GM18868 (cell line): ENCODE measurements at regions not wholly inside any gene's neighbourhood (a gene's known extent, or its start where the extent isn't known, plus 50 kb on each side); places are given as distances from the start of the nearest gene placed in this dataset.
A peak's percentile ranks its signal among the peaks of the same experiment; 100 is the strongest.

Experiments
- ATAC-seq: cut with Tn5 transposase; IDR thresholded peaks from one replicate; pipeline ENCODE4 v1.9.1; 2021; ENCODE audit warnings: mild to moderate bottlenecking, moderate library complexity; ENCODE audit not compliant: unreplicated experiment

DNA sequence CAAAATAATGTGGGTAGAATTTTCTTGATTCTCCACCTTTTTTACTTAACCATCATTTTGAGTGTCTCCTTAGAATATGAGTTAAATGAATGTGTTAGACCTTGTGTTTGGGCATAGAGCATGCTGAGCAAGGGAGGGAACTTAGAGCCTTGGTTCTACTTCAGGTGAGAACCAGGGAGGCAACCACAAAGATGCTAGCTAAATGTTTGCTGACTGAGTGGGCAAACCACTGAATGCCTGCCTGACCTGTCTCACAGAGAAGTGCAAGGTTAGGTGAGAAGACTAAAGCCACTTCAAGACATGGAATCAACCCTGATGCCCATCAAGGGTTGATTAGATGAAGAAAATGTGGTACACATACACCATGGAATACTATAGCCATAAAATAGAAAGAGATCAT lies 242.6 kb upstream of the ZNF32 start:
- no peak for ATAC-seq

DNA sequence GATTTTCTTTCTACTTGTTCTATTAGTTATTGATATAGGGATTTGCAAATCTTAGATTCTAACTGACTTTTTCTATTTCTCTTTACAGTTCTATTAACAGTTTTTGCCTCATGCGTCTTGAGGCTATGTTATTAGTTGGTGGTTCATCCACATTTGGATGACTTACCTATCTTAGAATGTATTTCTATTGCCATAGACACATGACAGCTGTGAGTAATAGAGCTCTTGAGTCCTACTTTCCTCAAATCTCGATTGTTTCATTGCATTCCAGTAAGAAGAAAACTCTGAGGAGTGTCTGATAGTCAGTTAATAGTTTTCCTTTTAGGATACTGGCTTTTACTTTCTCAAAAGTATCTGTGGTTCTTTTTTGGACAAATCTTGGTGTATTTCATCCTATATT lies 241.4 kb upstream of the ZNF32 start:
- ATAC-seq = no peak

DNA sequence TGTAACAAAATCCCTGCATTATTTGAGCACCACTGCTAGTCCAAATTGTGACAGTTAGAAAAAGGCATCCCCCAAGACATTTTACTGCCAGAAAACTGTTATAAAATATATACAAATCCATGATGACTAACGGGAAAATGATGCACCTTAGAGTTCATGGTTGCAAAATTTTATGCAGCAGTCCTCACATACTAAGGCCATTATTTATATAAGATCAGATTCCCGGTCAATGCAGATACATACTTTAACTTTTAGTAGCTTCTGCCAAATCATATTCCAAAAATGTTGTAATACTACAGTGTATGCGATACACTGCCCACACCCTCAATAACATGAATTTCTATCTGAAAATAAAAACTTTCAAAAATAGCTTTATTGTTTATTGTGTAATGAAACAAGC lies 239.9 kb upstream of the ZNF32 start:
- ATAC-seq = no peak

DNA sequence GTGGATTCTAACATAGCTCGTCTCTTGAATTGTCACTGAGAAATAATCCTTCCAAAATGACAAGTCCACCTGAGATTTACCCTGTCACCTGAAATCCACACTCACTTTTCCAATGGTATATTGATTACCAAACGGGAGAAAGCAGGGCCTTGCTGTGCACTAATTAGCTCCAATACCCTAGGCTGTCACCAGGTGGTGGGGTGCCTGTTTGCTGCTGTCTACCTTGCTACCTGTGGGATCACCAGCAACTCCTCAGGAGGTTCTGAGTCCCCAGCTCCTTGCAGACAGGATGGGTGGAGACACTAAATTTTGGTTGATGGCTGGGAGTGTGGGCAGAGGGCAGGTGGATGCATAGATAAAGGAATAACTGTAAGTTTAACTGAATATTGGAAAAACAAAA lies 237.2 kb upstream of the ZNF32 start:
- peak; percentile 63 for ATAC-seq

DNA sequence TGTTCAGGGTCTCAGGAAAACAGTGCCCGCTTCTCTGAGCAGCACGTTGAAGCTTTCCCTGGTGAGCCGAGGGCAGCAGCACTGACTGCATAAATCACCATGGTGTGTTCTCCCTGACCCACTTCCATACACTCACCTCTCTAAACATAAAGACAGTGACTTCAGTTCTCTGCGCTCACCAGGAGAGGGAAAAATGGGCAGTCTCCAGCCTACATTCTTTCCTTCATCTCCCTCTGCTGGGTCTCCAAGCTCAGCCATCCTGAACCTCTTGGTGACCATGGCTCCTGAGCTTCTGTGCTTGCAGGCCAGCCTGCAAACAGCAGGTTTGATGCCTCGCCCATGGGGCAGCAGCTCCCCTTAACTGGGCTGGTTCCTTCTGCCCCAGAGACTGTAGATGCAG lies 236.6 kb upstream of the ZNF32 start:
- ATAC-seq = no peak

DNA sequence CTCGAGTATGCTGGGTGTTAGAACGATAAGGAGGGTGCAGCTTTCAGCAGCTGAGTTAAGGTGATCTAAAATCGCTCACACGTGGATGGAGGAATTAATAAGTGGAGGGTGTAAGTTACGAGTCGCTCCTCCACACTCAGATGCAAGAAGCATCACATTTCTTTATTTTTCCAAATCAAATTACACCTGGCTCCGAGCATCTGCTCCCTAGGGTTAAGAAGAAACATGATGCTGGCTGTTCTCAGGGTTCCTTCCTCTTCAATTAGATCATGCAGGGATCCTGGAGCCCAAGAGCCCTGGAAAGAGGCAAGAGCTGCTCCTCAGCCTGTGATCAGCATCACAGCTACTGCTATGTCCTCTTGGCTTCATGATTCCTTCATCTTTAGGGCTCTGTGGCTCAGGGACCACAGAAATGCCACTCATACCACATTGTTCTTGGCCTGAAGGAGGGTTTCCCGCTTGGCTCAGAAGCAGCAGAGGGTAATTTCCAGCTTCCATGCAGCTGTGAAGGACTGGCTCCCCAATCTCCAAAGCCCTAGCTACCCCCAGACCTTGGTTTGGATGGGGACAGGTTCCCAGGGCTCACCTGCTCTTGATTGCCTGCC lies 235.9 kb upstream of the ZNF32 start:
- ATAC-seq = no peak

DNA sequence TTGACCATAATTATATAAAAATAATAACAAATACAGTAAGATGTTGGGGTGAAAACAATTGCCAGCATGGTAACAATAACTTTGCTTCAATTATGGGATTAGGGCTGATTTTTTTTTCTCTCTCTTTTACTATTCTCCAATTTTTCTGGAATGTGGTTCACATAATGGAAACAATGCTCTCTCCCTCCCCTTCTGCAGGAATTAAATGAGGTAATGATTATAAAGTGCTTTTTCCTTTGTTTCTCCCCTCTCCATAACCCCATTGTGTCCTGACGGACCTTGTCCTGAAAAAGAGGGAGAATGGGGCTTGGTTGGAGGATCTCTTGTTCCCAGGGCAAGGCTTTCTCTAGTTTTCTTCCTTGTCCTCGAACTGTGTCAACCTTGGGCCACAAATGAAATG lies 234.0 kb upstream of the ZNF32 start:
- no peak for ATAC-seq

DNA sequence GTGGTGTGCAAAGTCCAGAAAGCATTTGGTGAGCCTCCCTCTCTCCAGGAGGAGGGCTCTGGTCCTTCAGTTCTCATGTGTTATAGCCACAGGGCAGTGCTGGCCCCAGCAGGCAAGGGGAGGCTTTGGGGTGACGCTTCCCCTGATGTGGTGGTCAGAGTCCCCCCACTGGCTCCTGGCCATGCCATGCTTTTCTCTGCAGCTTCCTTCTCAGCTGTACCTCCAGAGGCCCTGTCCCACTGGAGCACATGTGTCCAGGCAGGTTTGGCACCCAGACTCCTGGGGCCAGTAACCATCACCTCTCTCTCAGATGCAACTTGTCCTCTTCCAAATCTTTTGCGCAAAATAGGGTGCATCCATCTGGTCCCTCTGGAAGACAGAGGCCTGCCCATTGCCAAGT lies 233.0 kb upstream of the ZNF32 start:
- ATAC-seq = no peak

DNA sequence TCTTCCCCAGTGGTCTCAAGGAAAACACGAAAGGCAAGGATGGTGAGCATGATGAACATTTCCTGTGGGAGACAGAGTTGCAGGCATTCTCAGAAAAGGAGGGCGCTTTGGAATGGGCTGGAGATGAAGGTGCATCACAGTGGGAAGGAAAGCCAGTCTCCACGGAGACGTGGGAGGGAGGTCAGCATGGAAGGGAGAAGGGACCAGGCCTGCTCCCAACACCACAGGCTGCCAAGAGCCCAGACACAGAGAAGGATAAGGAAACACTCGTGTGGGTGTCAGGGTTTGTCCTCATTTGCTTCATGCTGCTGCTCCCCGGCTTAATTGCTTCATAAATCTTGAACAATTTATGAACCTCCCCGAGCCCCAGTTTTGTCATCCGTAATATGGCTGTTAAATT lies 231.5 kb upstream of the ZNF32 start:
- no peak for ATAC-seq

DNA sequence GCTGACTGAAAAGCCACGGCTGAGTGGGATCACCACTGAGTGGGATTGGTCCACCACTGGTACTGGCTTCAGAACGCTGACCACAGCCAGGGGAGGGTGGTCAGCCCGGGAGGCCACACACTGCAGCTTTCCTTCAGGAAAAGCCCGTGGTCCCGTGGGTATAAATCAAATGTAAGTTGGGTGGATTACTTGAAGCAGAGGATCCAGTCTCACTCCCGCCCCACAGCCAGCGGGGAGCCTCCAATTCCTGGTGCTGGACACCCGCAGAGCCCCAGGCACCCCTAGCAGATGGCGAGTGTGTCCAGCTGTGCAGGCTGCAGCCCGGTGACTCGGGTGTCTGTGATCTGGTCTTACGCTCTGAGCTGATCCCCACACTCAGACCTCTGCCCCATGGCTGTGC lies 231.1 kb upstream of the ZNF32 start:
- ATAC-seq = no peak

DNA sequence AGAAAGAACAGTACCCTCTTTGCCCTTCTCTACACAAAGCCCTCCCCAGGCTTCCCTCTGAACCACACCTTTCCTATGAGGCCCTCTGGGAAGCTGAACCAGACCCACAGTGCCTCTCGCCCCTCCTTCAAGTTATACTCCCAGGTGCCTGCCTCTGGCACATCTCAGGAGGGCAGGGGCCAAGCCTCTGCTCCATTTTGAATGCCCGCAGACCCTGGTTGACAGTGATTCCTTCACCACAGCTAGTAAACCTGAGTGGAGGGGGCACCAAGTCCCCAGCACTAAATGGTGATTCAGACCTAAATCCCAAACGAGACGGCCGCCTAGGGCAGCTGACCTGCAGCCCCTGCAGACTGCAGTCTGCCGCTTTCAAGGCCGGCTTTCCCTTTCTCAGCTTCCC lies 230.5 kb upstream of the ZNF32 start:
- ATAC-seq = no peak

DNA sequence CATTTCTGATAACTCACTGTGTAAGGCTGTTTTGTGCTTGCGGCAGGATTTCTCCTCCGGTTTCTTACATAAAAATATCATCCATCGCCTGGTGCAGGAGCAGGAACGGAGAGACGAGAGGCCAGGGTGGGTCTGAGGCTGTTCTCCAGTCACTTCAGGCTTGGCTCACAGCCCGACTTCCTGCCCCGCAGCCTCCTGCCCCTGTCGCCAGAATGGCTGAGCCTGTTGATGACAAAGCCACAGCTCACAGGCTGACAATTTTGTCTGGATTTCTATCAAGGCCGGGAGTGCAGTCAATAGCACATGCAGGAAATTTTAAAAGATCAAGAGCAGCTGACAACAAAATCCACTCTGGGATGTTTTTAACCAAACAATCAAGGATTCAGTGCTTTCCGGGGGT lies 229.7 kb upstream of the ZNF32 start:
- no peak for ATAC-seq

DNA sequence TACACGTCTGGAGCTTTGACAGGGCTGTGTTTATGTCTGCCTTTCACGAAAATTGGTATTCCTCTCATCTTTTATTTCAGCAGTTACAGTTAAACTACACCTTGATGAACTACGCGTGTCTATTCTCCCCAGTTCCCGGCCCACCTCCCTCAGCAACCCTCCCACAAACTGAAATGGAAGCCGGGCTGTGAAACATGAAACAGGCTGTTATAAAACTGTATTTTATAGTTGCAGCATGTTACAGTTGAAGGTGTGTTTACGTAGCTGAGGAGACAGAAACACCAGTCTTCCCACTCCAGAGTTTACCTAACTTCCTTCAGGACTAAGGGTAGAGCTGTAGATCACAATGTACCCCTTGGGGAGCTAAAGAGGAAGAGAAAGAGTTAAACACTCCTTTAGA lies 228.3 kb upstream of the ZNF32 start:
- ATAC-seq = no peak

DNA sequence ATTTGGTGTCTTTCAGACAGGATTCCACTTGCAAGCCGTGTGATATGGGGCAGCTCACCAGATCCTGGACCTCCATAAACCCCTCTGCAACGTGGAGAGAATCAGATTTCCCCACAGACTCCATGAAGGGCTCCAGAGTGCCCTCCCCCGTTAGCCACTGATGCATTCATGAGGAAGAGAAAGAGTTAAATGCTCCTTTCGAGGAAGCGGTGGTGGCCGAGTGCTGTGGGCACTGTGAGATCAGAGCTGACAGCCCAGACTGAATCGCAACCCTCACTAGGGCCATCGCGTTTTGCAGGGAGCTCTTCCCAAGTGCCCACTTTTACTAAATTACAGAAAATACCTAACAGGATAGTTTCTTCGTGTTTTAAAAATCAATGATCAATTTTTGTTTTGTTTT lies 226.3 kb upstream of the ZNF32 start:
- no peak for ATAC-seq

DNA sequence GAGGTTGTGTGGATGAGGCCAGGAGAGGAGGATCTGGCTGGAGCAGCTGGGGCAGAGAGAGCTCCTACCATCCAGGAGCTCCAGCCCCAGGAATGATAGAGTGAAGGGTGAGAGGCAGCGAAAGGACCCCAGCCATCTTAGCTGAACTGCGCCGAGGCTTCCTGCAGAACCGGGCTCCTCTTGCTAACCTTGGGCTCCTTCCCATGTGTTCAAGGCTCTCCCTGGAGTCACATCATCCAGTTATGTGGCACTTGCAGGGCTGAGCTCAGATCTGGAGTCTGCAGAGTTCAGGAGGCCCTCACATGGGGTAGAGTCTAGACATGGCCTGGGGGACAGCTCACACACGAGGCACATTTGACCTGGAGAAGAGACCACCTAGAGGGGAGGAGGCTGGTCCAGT lies 225.0 kb upstream of the ZNF32 start:
- no peak for ATAC-seq

DNA sequence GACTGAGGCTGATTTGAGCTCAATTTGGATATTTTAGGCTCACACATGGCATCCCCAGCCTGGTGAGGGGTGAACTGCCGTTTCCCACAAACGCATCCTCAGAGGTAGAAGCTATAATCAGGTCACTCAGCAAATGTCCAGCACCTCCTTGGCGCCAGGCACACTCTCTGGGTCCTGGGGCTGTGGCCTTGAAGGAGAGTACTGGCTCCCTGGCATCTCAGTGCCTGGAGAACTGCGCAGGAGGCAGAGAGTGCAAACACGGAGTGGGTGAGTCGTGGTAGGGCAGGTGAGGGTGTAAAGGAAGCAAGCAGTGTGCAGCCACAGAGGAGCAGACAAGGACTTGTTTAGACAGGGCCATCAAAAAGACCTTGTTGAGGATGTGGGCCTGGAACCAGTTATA lies 224.0 kb upstream of the ZNF32 start:
- no peak for ATAC-seq

DNA sequence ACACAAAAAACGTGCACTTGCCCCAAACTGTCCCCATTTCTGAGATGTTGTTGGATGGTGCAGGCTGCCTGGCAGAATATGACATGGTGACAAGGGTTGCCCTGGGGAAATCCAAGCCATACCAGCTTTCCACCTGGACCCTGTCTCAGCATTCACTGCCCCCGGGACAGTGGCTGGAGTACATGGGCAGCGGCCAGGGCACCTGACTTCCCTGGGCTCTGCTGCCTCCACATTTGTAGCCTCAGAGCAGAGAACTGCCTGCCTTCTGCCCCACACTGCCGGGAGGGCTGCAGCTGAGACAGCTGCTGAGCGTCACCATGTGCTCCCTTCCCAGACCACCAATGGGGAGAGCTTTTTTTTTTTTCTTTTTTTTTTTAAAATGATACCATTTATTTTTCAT lies 222.9 kb upstream of the ZNF32 start:
- no peak for ATAC-seq

DNA sequence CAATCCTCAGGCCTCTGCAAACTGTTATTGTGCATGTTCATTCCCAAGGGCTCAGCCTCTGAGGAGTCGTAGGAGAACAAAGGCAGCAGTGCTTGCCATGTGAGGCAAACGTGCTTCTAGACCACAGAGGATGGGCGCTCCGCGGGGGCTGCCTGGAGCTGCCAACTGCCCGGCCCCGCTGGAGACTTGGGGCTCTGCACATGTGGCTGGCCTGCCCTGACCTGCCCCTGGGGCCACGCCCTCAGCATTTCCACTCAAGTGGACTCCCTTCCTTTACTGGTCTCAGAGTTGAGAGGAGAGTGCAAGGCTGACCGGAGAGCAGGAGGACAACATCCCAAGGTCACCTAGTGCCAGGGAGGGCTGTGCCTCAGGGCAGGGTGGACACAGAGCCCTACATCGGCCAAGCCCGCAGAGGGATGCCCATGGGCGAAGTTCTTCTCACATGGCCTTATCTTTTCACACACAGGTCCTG lies 222.3 kb upstream of the ZNF32 start:
- no peak for ATAC-seq

DNA sequence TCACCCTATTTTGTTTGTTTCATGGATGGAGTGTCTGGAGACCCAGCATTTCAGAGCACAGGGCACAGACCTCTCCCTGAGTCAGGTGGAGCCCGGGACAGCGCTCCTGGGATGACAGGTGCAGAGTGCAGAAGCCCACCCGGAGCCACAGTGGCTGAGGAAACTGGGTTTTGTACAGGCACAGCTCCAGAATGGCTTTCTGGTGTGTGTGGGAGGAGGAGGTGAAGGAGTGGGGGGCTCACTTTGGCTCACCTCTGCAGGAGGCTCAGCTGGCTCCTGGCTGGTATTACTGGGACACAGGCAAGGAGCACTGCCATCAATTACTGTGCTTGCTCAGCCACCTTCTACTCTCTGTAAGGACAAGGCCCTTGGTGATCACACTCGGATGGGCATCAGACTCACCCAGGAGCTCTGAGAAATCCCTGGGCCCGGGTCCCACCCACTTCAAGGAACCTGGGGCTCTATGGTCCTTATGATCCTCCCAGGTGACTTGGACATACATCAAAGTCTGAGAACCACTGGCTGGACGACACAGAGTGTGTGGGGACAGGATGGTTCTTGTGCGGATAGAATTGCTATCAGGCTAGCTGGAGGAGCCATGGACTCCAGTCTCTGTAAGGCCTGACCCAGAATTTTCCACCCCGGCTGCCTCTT lies 221.1 kb upstream of the ZNF32 start:
- ATAC-seq = no peak

DNA sequence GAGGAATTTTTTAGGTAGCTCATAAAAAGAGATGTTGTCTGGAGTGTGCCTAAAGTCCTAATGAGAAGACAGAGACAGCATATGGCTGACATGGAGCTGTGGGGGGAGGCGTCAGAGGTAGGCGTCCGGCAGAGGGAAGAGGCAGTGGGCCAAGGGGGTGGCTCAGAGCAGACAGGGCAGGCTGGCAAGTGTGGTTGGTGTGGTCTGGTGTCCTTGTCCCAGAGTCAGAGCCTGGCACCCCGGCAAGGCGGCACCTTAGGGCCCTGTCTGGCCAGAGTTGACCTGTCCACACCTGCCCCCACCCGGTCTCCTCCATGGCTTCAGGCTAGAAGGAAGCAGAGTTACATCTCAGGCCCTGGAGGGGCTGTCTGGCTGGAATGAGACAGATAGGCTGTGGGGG lies 220.3 kb upstream of the ZNF32 start:
- no peak for ATAC-seq

DNA sequence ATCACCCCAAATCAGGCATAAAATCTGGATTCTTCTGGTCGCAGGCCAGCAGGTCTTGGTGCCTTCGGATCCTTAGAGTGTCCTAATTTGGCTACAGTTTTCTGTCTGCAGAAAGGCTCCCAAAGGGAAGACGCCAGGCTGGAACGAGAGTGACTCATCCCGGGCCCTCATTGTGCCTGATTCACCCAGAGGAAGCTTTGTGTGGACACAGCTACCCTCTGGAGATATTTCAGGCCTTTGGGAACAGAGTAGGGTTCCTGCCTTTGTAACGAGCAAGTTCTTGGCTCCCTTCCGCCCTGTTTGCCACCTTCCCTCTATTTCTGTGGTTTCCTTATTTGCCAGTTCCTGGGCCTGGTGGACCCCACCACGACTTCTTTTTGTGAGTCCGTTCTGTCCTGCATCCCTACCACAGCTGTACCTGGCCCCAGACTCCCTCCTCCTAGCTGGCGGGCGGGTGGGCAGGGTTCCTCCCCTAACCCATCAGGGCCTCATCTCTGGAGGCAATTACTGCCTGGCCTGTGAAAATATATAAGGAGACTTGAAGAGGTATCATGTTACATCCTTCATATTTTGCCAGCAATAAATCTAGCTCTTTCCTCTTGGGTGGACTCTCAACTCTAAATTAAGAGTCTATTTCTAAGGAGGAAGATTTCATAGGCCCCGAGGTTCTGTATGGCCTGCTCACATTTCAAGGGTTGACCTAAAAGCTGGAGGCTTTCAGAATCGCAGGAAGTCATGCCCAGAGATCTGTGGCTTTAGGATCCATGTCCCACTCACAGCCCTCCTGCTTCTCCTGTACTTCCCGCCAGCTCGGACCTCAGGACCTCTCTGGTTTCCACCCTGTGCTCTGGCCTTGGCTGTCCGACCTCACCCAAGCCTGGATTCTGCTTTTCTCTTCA lies 219.2 kb upstream of the ZNF32 start:
- no peak for ATAC-seq

DNA sequence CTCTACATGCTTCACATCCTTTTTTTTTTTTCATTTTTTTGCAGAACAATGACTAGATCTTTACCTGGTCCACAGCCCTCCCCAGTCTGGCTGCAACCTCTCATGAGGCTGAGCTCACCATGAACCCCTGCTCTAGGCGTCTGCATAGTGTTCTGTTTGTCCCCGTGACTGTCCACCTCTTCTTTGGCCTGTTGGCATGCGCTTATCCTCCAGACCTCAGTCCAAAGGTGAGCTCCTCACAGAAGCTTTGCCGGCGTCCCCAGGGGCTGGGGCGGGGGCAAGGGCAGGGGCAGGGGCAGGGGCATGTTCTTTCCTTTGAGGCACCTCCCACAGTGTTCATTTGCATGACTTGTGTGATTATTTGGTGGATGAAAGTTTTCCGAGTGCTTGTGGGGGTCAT lies 218.4 kb upstream of the ZNF32 start:
- ATAC-seq = no peak
